Inflammatory macrophage (primary cell): ENCODE measurements at regions not wholly inside any gene's neighbourhood (a gene's known extent, or its start where the extent isn't known, plus 50 kb on each side); places are given as distances from the start of the nearest gene placed in this dataset.

Source experiments
- DNase-seq, 2 donors: peaks; one replicate each; pipeline ENCODE4 v3.0.0-alpha.2; 2020 to 2022

GRCh38 chr4:46684041-46684440, 225.0 kb downstream of the COX7B2 start:
- no peak for DNase-seq

- DNase-seq: no peak
Observed at GRCh38 chr4:46676364-46676763, 232.7 kb downstream of the COX7B2 start.

- DNase-seq: no peak
Observed at GRCh38 chr4:46674326-46674725, 234.7 kb downstream of the COX7B2 start.

GRCh38 chr4:46667790-46668189, 241.3 kb downstream of the COX7B2 start:
- DNase-seq: no peak

- DNase-seq: no peak
Observed at GRCh38 chr4:46656071-46656470, 253.0 kb downstream of the COX7B2 start.

- no peak for DNase-seq
Observed at GRCh38 chr4:46653842-46654241, 255.2 kb downstream of the COX7B2 start.

- no peak for DNase-seq
Observed at GRCh38 chr4:46649390-46649789, 259.5 kb upstream of the GABRA2 start.

- peak in 1 of 2 donors; percentile 4 for DNase-seq
Observed at GRCh38 chr4:46648088-46648744, 258.3 kb upstream of the GABRA2 start.

- no peak for DNase-seq
Observed at GRCh38 chr4:46645126-46645525, 255.2 kb upstream of the GABRA2 start.
